Stimulated activated CD4-positive, alpha-beta T cell treated with anti-CD3 and anti-CD28 coated beads, TNF-alpha, amount 100 ng/mL, for 24 hours (primary cell): ENCODE measurements at regions not wholly inside any gene's neighbourhood (a gene's known extent, or its start where the extent isn't known, plus 50 kb on each side); places are given as distances from the start of the nearest gene placed in this dataset.
"Not testable (repeated sequence)": the region's sequence is repeated elsewhere in the genome, so short reads cannot be mapped to it uniquely, and the experiment has no call there.

Experiments
- DNase-seq, 3 experiments: peaks; one replicate each; pipeline ENCODE4 v3.0.0-alpha.2; 2020; ENCODE audit warnings: low read depth in 3 of 3

DNA sequence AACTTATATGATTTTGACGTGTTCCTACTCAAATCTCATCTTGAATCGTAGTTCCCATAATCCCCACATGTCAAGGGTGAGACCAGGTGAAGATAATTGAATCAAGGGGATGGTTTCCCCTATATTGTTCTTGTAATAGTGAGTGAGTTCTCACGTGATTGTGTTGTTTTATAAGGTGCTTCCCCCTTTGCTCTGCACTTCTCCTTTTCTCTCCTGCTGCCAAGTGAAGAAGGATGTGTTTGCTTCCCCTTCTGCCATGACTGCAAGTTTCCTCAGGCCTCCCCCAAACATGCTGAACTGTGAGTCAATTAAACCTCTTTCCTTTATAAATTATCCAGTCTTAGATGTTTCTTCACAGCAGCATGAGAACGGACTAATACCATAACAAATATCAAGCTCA is 83.2 kb downstream of the MANEA start:
- no peak for DNase-seq

GRCh38 chr6:95670011-95670463 is 92.7 kb downstream of the MANEA start:
- DNase-seq = no peak

DNA sequence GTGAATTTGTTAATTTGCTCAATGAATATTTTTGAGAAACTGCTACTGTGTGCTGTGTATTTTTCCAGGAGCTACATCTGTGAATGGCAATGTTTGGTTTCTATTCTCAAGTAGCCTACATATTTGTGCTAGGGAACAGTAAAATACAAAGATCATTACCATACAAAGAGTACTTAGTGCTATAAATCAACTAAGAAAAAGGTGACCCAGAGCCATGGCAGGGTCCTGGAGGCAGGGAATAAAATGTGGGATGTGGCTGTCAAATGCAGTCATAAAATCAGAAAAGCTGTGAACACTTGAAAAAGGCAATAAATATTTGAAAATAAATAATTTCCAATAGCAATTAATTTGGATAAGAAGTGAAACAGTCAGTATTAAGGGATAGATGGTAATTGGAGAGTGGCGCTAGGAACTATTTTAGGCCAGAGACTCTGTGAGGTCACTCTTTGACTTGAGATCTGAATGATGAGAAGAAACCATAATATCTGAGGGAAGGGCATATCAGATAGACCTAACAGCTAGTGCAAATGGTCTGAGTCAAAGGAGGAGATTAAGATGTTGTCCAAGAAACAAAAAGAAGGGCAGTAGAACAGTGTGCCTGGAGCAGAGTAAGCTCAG is 98.8 kb downstream of the MANEA start:
- no peak for DNase-seq

GRCh38 chr6:95679981-95680380 is 102.6 kb downstream of the MANEA start:
- DNase-seq = no peak

DNA sequence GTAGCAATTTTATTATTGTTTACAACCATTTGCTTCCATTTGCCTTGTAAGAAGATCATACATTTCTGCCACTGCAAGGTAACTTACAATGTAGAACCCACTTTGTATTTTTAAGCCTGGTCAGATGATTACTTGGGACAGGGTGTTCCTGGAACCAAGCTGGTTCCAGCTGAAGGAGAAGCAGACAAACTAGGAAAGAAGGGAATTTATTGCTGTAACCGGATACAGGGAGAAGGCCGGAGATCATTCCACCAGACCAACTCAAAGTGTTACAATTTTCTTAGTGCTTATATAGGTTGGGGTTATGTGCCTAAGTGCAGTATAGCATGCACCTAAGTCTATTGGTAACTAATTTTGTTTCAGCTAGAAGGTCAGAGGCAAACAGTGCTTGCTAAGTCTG is 104.4 kb downstream of the MANEA start:
- no peak for DNase-seq

DNA sequence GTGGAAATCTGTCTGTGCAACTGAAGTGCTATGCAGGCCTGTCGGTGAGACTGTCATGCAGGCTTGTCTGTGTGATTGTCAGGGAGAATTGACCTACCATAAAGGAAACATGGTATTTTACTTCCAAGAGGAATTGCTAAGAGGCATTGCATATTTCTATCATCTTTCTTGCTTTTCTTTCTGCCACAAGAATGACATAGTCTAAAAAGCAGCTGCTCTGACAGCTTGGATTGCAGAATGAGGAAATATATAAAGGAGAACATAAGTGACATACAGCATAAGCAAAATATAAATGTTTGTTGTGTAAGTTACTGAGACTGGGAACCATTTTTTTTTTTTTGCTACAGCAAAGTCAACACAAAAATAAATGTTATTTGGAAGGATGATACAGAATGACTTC is 105.1 kb downstream of the MANEA start:
- DNase-seq = no peak

- DNase-seq = no peak
These were observed 108.5 kb downstream of the MANEA start for GRCh38 chr6:95685822-95686221.

DNA sequence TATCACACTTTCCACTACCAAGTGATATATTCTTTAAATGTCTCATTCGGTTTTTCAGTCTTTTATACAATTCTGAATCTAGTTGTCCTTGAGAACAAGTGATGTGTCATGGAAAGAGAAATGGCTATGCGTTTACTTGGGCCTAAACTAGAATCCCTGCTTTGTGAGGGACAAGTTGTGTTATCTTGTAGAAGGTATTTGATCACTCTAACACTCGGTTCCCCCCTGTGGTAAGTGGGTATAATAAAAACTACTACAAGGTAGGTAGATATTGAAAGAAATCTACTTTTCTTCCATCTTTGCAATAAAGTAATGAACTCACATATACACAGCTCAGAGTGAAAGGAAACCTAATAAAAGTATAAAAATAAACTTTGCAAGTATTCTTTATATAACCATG is 108.9 kb downstream of the MANEA start:
- no peak for DNase-seq

GRCh38 chr6:95686895-95687294 is 109.6 kb downstream of the MANEA start:
- DNase-seq = no peak

DNA sequence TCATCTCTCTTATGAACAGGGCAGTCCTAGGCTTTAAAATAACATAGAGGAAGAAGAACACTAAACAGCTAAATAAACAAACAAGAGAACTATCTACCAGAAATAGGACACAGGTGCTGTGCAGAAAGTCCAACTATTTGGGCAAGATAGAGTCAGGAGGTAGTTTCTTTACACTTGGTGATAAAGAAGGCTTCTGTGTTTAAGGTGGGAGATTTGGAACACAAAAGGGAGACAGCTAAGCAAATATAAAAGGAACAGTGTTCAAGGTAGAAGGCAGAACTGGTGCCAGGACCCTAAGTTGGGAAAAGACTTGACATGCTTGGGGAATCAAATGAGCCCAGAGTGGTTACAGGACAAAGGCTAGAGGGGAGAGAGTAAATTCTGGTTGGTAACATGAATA is 110.5 kb downstream of the MANEA start:
- DNase-seq = no peak

GRCh38 chr6:95690328-95690727 is 113.0 kb downstream of the MANEA start:
- DNase-seq = no peak

DNA sequence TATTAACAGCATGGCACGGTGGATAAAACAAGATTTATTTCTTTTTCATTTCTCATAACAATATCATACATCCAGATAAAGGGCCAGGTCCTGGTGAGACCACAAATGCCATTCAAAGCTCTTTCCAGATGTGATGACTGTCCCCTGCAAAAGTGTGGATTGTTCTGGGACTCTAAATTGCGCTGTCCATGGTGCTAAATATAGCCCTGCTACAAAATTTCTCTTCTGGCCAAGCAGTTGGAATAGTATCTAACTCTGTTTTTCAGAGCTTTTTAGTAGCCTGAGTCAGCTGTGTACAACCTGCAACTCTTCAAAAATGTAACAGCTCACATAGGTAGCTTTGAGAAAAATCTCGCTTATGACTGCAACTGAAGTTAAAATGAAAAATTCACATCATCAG is 115.8 kb downstream of the MANEA start:
- DNase-seq = no peak

GRCh38 chr6:95698271-95698670 is 120.9 kb downstream of the MANEA start:
- no peak for DNase-seq

DNA sequence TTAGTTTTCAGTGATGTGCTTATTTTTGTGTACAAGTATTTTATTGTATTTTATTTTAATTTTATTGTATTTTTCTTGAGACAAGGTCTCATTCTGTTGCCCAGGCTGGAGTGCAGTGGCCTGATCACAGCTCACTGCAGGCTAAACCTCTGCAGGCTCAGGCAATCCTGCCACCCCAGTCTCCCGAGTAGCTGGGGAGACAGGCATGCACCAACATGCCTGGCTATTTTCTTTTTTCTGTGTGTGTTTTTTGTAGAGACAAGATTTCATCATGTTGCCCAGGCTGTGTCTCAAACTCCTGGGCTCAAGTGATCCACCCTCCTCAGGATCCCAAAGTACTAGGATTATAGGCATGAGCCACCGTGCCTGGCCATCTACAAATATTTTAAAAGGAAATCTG is 146.3 kb downstream of the MANEA start:
- no peak for DNase-seq

DNA sequence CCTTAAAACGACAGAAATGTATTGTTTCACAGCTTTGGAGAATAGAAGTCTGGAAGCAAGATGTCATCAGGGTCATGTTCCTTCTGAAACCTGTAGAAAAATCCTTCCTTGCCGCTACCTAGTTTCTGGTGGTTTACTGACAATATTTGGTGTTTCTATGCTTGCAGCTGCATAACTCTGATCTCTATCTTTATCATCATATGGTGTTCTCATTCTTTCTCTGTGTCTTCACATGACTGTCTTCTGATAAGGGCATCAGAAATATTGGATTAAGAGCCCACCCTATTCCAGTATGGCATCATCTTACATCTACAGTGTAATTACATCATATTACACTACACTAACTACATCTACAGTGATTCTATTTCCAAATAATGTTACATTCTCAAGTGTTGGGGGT is 148.0 kb downstream of the MANEA start:
- DNase-seq = no peak

DNA sequence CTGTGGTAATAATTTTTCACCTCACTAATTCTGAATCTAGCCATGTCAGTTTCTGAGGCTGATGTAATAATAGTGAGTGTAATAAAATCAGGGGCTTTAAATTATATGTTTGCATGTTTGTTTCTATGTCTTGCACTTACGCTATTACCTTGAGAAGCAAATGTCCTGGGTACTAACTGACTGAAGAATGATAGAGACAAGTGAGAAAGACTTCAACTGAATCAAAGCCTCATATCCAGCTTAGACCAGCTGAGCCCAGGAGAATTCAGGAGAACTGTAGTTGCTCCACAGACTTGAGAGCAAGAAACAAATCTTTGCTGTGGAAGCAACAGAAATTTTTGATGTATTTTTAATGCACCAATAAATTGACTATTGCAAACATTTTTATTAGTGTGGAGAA is 162.8 kb downstream of the MANEA start:
- no peak for DNase-seq

DNA sequence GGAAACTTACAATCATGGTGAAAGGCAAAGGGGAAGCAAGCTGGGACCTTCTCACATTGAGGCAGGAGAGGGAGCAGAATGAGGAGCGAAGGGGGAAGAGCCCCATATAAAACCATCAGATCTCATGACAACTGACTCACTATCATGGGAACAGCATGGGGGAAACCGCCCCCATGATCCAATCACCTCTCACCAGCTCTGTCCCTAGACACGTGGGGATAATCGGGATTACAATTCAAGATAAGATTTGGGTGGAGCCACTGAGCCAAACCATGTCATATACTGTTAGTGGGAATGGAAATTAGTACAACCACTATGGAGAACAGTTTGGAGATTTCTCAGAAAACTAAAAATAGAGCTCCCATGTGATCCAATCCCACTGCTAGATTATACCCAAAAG is 163.7 kb downstream of the MANEA start:
- no peak for DNase-seq

DNA sequence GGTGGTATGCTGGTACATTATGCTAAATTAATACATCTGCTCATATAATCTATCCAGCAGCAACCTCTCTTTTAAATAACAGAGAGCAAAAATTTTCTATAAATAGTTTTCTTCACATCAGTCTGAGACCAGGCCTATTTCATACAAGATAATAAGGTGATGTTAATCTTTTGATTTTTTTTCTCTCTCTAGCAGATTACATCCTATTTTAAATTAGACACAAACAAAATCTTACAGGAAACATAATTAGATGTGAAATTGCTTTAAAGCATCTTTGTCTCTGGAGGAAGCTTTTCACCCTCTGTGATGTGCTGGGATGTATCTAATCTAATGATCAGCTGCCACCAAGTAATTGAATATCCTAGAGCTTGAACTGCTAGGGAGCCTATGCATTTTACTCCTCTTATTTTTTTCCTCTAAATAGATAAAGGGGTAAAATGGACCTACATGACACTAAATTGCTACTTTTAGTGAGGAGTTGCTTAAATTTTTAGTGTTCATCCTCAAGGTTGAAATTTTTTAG is 165.5 kb downstream of the MANEA start:
- DNase-seq = no peak

DNA sequence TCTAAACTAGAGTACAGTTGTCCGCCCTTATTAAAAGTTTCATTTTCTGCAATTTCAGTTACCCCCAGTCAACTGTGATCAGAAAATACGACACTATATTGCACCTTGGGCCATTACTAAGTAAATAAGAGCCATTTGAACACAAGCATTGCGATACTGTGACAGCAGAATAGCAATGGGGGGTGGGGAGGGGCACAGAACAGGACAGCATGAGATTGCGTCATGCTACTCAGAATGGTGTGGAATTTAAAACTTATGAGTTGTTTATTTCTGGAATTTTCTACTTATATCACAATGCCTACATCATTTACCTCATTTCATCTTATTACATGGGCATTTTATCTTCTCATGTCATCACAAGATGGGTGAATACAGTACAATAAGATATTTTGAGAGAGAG is 166.3 kb downstream of the MANEA start:
- DNase-seq = no peak

- not testable (repeated sequence) for DNase-seq
These were observed 181.1 kb downstream of the MANEA start for GRCh38 chr6:95758236-95759069.

GRCh38 chr6:95767897-95768463 is 190.6 kb downstream of the MANEA start:
- DNase-seq = no peak

GRCh38 chr6:95768539-95768938 is 191.2 kb downstream of the MANEA start:
- no peak for DNase-seq

- DNase-seq = no peak
These were observed 200.0 kb downstream of the MANEA start for GRCh38 chr6:95777338-95777737.
